ENCODE measurements at regions not wholly inside any gene's neighbourhood (a gene's known extent, or its start where the extent isn't known, plus 50 kb on each side); places are given as distances from the start of the nearest gene placed in this dataset.
"Not testable (repeated sequence)": the region's sequence is repeated elsewhere in the genome, so short reads cannot be mapped to it uniquely, and the experiment has no call there.

DNA sequence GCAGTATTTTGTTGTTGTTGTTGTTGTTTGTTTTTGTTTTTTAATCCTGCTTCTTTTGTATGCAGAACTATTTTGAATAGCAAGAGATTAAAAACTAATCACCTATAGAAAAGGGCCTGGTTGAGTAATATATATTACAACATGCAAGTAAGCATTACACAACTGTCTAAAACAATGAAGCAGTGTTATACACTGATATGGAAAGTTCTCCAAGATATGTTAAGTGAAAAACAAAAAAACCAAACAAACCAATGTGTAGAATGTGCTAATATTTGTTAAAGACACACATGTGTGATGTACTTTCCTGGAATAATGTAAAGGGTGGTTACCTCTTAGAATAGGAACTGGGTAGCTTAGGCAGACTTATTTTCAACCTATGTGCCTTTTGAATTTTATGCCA, 117.4 kb downstream of the ZNF365 start:
- no peak overlapping the region for H3K27ac ChIP-seq (ENCODE audit: low read depth in 2 of 2, low read length in 1 of 2)
- H3K36me3 ChIP-seq (ENCODE audit: control insufficient read depth in 2 of 2, insufficient read depth in 2 of 2, low read length in 1 of 2): no peaks in the 10 kb centered on the region
- no peak overlapping the region for H3K4me3 ChIP-seq (ENCODE audit: low read depth in 1 of 2, low read length in 2 of 2)
- H3K27me3 ChIP-seq (ENCODE audit: control insufficient read depth in 1 of 2, insufficient read depth in 2 of 2, low read length in 2 of 2): no peaks in the 10 kb centered on the region
- no peaks in the 10 kb centered on the region for H3K9me3 ChIP-seq (ENCODE audit: control insufficient read depth in 2 of 2, insufficient read depth in 1 of 2, low read depth in 1 of 2, low read length in 1 of 2)
- no peaks in the 10 kb centered on the region for H3K4me1 ChIP-seq (ENCODE audit: control insufficient read depth in 2 of 2, insufficient read depth in 2 of 2, low read length in 1 of 2)

- H3K4me3 ChIP-seq (ENCODE audit: low read depth in 1 of 2, low read length in 2 of 2): no peak overlapping the region
- WGBS, 2 donors: 66 to 69% methylated on average over 5 of the region's 5 CpGs
- H3K4me1 ChIP-seq (ENCODE audit: control insufficient read depth in 2 of 2, insufficient read depth in 2 of 2, low read length in 1 of 2): no peaks in the 10 kb centered on the region
- H3K27ac ChIP-seq (ENCODE audit: low read depth in 2 of 2, low read length in 1 of 2): no peak overlapping the region
- H3K9me3 ChIP-seq (ENCODE audit: control insufficient read depth in 2 of 2, insufficient read depth in 1 of 2, low read depth in 1 of 2, low read length in 1 of 2): no peaks in the 10 kb centered on the region
- H3K27me3 ChIP-seq (ENCODE audit: control insufficient read depth in 1 of 2, insufficient read depth in 2 of 2, low read length in 2 of 2): no peaks in the 10 kb centered on the region
- H3K36me3 ChIP-seq (ENCODE audit: control insufficient read depth in 2 of 2, insufficient read depth in 2 of 2, low read length in 1 of 2): no peaks in the 10 kb centered on the region
Measured at GRCh38 chr10:62492012-62492869, 118.1 kb downstream of the ZNF365 start.

- no peak overlapping the region for H3K4me3 ChIP-seq (ENCODE audit: low read depth in 1 of 2, low read length in 2 of 2)
- 84 to 85% methylated on average over 3 of the region's 3 CpGs for WGBS, 2 donors
- no peak overlapping the region for H3K27ac ChIP-seq (ENCODE audit: low read depth in 2 of 2, low read length in 1 of 2)
Measured at GRCh38 chr10:62492870-62493180, 118.7 kb downstream of the ZNF365 start.

DNA sequence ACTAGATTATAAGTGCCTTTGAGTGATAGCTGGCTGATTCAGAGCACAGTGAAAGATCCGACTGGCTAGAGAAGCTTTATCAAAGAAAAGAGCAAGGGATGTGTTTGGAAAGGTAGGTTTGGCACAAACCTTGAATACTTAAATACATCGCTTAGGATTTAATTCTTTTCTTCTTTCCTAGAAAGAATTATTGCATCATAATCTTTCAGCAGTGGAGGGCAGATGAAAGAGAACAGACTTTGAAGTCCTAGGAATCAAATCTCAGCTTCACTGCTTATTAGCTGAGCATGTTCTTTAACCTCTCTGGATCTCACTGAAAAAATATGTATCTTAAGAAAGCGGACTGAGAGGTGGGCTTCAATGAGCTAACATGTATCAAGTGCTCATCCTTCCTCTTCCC, 122.8 kb downstream of the ZNF365 start:
- H3K9me3 ChIP-seq (ENCODE audit: control insufficient read depth in 2 of 2, insufficient read depth in 1 of 2, low read depth in 1 of 2, low read length in 1 of 2): no peaks in the 10 kb centered on the region
- 51 to 66% methylated on average over 3 of the region's 3 CpGs for WGBS, 2 donors
- H3K4me3 ChIP-seq (ENCODE audit: low read depth in 1 of 2, low read length in 2 of 2): no peak overlapping the region
- no peak overlapping the region for H3K27ac ChIP-seq (ENCODE audit: low read depth in 2 of 2, low read length in 1 of 2)
- no peaks in the 10 kb centered on the region for H3K36me3 ChIP-seq (ENCODE audit: control insufficient read depth in 2 of 2, insufficient read depth in 2 of 2, low read length in 1 of 2)
- no peaks in the 10 kb centered on the region for H3K4me1 ChIP-seq (ENCODE audit: control insufficient read depth in 2 of 2, insufficient read depth in 2 of 2, low read length in 1 of 2)
- H3K27me3 ChIP-seq (ENCODE audit: control insufficient read depth in 1 of 2, insufficient read depth in 2 of 2, low read length in 2 of 2): no peaks in the 10 kb centered on the region

More at GRCh38 chr10:62492870-62493180, 118.7 kb downstream of the ZNF365 start:
- H3K27me3 ChIP-seq (ENCODE audit: control insufficient read depth in 1 of 2, insufficient read depth in 2 of 2, low read length in 2 of 2): no peaks in the 10 kb centered on the region
- no peaks in the 10 kb centered on the region for H3K9me3 ChIP-seq (ENCODE audit: control insufficient read depth in 2 of 2, insufficient read depth in 1 of 2, low read depth in 1 of 2, low read length in 1 of 2)
- H3K4me1 ChIP-seq (ENCODE audit: control insufficient read depth in 2 of 2, insufficient read depth in 2 of 2, low read length in 1 of 2): no peaks in the 10 kb centered on the region
- no peaks in the 10 kb centered on the region for H3K36me3 ChIP-seq (ENCODE audit: control insufficient read depth in 2 of 2, insufficient read depth in 2 of 2, low read length in 1 of 2)

- Histone ChIP-seq H3K27ac (ENCODE audit: low read depth in 2 of 2, low read length in 1 of 2) (no peak overlapping the region), H3K27me3 (ENCODE audit: control insufficient read depth in 1 of 2, insufficient read depth in 2 of 2, low read length in 2 of 2) (no peaks in the 10 kb centered on the region), H3K9me3 (ENCODE audit: control insufficient read depth in 2 of 2, insufficient read depth in 1 of 2, low read depth in 1 of 2, low read length in 1 of 2) (no peaks in the 10 kb centered on the region), H3K36me3 (ENCODE audit: control insufficient read depth in 2 of 2, insufficient read depth in 2 of 2, low read length in 1 of 2) (no peaks in the 10 kb centered on the region), H3K4me3 (ENCODE audit: low read depth in 1 of 2, low read length in 2 of 2) (no peak overlapping the region), H3K4me1 (ENCODE audit: control insufficient read depth in 2 of 2, insufficient read depth in 2 of 2, low read length in 1 of 2) (no peaks in the 10 kb centered on the region)
- WGBS, 2 donors: 53 to 63% methylated on average over 3 of the region's 3 CpGs
Measured at GRCh38 chr10:62498271-62498670, 124.1 kb downstream of the ZNF365 start.

GRCh38 chr10:62500116-62500515, 125.9 kb downstream of the ZNF365 start:
- H3K9me3 ChIP-seq (ENCODE audit: control insufficient read depth in 2 of 2, insufficient read depth in 1 of 2, low read depth in 1 of 2, low read length in 1 of 2); H3K4me3 ChIP-seq (ENCODE audit: low read depth in 1 of 2, low read length in 2 of 2); H3K27me3 ChIP-seq (ENCODE audit: control insufficient read depth in 1 of 2, insufficient read depth in 2 of 2, low read length in 2 of 2); H3K36me3 ChIP-seq (ENCODE audit: control insufficient read depth in 2 of 2, insufficient read depth in 2 of 2, low read length in 1 of 2); H3K27ac ChIP-seq (ENCODE audit: low read depth in 2 of 2, low read length in 1 of 2); H3K4me1 ChIP-seq (ENCODE audit: control insufficient read depth in 2 of 2, insufficient read depth in 2 of 2, low read length in 1 of 2): not testable (repeated sequence)
- WGBS, 2 donors: 63 to 70% methylated on average over 3 of the region's 5 CpGs

DNA sequence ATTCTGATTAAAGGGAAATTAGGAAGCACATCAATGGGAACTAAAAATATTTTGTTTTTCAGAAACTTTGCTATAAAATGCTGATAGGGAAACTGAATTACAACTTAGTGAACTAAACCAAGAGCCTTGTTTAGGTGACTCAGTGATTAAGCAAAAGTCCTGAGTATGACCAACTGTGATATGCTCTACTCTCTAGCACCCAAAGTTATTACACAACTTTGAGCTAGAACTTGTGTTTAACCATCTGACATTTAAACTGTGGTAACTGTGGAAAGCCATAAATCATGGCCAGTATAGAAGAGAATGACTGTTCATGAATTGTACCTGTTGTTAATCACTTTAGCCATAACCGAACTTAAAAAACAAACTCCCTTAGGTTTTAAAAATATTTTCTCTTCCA, 127.4 kb downstream of the ZNF365 start:
- 62 to 80% methylated on average over 1 of the region's 1 CpG for WGBS, 2 donors
- H3K9me3 ChIP-seq (ENCODE audit: control insufficient read depth in 2 of 2, insufficient read depth in 1 of 2, low read depth in 1 of 2, low read length in 1 of 2): no peaks in the 10 kb centered on the region

DNA sequence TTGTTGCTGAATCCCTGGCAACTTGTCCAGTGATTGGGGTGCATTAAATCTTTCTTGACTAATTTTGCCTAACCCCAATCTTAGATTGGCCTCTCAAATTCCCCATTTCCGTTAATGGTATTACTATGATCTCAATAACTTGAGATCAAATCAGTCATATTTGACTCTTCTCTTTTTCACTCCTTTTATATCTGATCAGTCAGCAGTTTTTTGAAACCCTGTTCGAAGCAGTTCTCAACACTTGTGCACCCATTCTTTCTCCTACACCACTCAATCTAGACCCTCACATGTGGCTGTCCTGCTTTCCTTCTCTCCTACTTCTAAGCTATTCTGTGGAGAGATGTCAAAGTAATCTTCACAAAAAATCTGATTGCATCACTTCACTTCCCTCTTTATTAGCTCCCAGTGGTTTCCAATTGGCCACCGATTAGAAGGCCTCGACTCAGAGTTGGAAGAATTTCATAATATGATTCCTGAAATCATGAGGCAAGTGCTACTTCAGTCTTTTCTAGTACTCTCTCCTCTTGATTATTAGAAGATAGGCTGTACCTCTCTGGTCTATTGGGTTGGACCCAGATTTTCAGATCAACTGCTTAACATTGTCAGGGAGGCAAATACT, 128.9 kb downstream of the ZNF365 start:
- Histone ChIP-seq H3K9me3 (ENCODE audit: control insufficient read depth in 2 of 2, insufficient read depth in 1 of 2, low read depth in 1 of 2, low read length in 1 of 2) (no peaks in the 10 kb centered on the region), H3K36me3 (ENCODE audit: control insufficient read depth in 2 of 2, insufficient read depth in 2 of 2, low read length in 1 of 2) (no peaks in the 10 kb centered on the region), H3K4me3 (ENCODE audit: low read depth in 1 of 2, low read length in 2 of 2) (no peak overlapping the region), H3K27ac (ENCODE audit: low read depth in 2 of 2, low read length in 1 of 2) (no peak overlapping the region), H3K27me3 (ENCODE audit: control insufficient read depth in 1 of 2, insufficient read depth in 2 of 2, low read length in 2 of 2) (no peaks in the 10 kb centered on the region), H3K4me1 (ENCODE audit: control insufficient read depth in 2 of 2, insufficient read depth in 2 of 2, low read length in 1 of 2) (no peaks in the 10 kb centered on the region)
- 72 to 83% methylated on average over 4 of the region's 4 CpGs for WGBS, 2 donors

More for the DNA sequence above, 127.4 kb downstream of the ZNF365 start:
- no peaks in the 10 kb centered on the region for H3K27me3 ChIP-seq (ENCODE audit: control insufficient read depth in 1 of 2, insufficient read depth in 2 of 2, low read length in 2 of 2)
- H3K4me1 ChIP-seq (ENCODE audit: control insufficient read depth in 2 of 2, insufficient read depth in 2 of 2, low read length in 1 of 2): no peaks in the 10 kb centered on the region
- H3K4me3 ChIP-seq (ENCODE audit: low read depth in 1 of 2, low read length in 2 of 2): no peak overlapping the region
- H3K27ac ChIP-seq (ENCODE audit: low read depth in 2 of 2, low read length in 1 of 2): no peak overlapping the region
- H3K36me3 ChIP-seq (ENCODE audit: control insufficient read depth in 2 of 2, insufficient read depth in 2 of 2, low read length in 1 of 2): no peaks in the 10 kb centered on the region

- WGBS, 2 donors: 67 to 74% methylated on average over 2 of the region's 2 CpGs
- Histone ChIP-seq H3K9me3 (ENCODE audit: control insufficient read depth in 2 of 2, insufficient read depth in 1 of 2, low read depth in 1 of 2, low read length in 1 of 2) (no peaks in the 10 kb centered on the region), H3K36me3 (ENCODE audit: control insufficient read depth in 2 of 2, insufficient read depth in 2 of 2, low read length in 1 of 2) (no peaks in the 10 kb centered on the region), H3K4me3 (ENCODE audit: low read depth in 1 of 2, low read length in 2 of 2) (no peak overlapping the region), H3K4me1 (ENCODE audit: control insufficient read depth in 2 of 2, insufficient read depth in 2 of 2, low read length in 1 of 2) (no peaks in the 10 kb centered on the region), H3K27ac (ENCODE audit: low read depth in 2 of 2, low read length in 1 of 2) (no peak overlapping the region), H3K27me3 (ENCODE audit: control insufficient read depth in 1 of 2, insufficient read depth in 2 of 2, low read length in 2 of 2) (no peaks in the 10 kb centered on the region)
Measured at GRCh38 chr10:62503872-62504271, 129.7 kb downstream of the ZNF365 start.

DNA sequence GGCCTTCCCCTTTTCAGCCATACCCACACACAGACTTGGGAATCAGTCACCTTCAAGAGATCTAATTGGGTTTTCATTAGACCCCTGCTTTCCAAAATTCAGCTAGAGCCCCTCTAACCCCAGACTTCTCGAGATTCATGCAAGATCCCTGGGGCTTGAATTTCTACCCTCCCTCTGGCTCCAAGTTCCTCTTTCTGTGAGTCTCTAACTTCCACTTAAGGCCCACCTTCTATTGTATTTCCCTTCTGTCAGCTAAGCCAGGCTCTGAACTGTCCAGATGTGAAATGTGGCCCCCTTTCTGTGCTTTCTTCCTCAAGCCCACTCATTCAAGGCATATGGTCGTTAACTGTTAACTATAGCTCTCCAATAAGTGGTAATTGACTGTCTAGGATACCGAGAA, 132.2 kb downstream of the ZNF365 start:
- peaks cover 0 to 2% of the 10 kb centered on the region in 2 donors for H3K36me3 ChIP-seq (ENCODE audit: control insufficient read depth in 2 of 2, insufficient read depth in 2 of 2, low read length in 1 of 2)
- no peaks in the 10 kb centered on the region for H3K9me3 ChIP-seq (ENCODE audit: control insufficient read depth in 2 of 2, insufficient read depth in 1 of 2, low read depth in 1 of 2, low read length in 1 of 2)
- no peak overlapping the region for H3K4me3 ChIP-seq (ENCODE audit: low read depth in 1 of 2, low read length in 2 of 2)
- H3K27ac ChIP-seq (ENCODE audit: low read depth in 2 of 2, low read length in 1 of 2): no peak overlapping the region
- 71 to 74% methylated on average over 3 of the region's 3 CpGs for WGBS, 2 donors
- no peaks in the 10 kb centered on the region for H3K4me1 ChIP-seq (ENCODE audit: control insufficient read depth in 2 of 2, insufficient read depth in 2 of 2, low read length in 1 of 2)
- H3K27me3 ChIP-seq (ENCODE audit: control insufficient read depth in 1 of 2, insufficient read depth in 2 of 2, low read length in 2 of 2): no peaks in the 10 kb centered on the region
